ENCODE measurements at regions not wholly inside any gene's neighbourhood (a gene's known extent, or its start where the extent isn't known, plus 50 kb on each side); places are given as distances from the start of the nearest gene placed in this dataset.

DNA sequence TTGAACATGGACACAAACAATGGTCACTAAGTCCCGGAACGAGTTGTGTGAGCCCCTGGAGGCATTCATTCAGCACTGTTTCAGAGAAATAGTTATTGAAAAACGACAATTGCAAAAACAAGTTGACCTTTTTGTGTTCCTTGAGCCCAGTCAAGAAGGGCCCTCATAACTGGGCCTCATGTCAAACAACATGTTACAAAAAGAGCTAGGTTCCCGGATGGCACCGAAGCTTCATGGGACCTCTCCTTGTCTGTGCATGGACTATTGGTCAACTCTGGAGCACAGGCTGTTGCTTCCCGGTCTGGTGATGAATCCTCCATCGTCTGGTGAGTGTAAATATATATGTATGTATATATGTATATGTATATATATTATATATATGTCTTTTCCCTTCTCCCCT lies 176.6 kb downstream of the ALG10 start:
- no peak overlapping the region for H3K4me3 ChIP-seq (ENCODE audit: low read depth, low read length)
- H3K27me3 ChIP-seq (ENCODE audit: control insufficient read depth, insufficient read depth, low read length), result no peaks in the 10 kb centered on the region
- no peak for DNase-seq (ENCODE audit: low read depth)
- no peaks in the 10 kb centered on the region for H3K36me3 ChIP-seq (ENCODE audit: control insufficient read depth, insufficient read depth, low read length)
- TF ChIP-seq, protein P1, sequence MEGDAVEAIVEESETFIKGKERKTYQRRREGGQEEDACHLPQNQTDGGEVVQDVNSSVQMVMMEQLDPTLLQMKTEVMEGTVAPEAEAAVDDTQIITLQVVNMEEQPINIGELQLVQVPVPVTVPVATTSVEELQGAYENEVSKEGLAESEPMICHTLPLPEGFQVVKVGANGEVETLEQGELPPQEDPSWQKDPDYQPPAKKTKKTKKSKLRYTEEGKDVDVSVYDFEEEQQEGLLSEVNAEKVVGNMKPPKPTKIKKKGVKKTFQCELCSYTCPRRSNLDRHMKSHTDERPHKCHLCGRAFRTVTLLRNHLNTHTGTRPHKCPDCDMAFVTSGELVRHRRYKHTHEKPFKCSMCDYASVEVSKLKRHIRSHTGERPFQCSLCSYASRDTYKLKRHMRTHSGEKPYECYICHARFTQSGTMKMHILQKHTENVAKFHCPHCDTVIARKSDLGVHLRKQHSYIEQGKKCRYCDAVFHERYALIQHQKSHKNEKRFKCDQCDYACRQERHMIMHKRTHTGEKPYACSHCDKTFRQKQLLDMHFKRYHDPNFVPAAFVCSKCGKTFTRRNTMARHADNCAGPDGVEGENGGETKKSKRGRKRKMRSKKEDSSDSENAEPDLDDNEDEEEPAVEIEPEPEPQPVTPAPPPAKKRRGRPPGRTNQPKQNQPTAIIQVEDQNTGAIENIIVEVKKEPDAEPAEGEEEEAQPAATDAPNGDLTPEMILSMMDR (IDR thresholded peaks at IDR 0.05; ENCODE audit: insufficient read depth, low read length, severe bottlenecking), result no peak
- no peak for FAIRE-seq

DNA sequence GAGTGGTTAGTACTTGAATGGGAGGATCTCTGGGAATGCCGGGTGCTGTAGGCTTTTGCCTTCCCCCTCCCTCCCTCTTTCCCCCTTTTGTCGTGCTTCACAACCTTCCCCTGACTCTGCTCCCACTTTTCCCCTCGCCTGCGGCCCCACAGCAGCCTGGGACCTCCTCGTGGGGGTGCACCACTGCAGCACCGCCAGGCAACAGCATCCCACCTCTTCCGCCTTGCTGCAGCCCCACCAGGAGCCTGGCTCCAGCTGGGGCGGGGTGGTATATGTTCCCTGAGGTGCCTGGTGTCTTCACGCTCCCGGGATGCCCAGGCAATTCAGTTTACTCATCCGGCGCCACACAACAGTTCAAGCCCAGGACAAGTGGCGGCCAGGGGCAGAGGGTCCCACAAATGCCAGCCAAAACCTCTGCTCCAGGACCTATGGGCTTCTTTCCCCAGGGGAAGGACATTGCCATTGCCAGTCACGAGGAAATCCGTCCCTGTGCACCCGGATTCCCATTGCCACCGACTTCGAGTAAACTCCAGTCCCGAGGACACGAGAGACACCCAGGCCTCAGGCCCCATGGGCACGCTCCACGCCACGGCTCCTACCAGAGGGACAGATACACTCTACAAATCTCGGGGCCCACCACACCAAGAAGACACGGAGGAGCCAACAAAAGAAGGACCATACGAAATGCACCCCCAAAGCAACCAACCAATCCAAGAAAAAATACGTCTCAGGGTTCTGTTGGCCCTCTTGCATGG lies 181.7 kb downstream of the ALG10 start:
- Histone ChIP-seq H3K36me3 (ENCODE audit: control insufficient read depth, insufficient read depth, low read length) (no peaks in the 10 kb centered on the region), H3K27me3 (ENCODE audit: control insufficient read depth, insufficient read depth, low read length) (no peaks in the 10 kb centered on the region), H3K4me3 (ENCODE audit: low read depth, low read length) (no peak overlapping the region)
- TF ChIP-seq, protein P1 (IDR thresholded peaks at IDR 0.05; ENCODE audit: insufficient read depth, low read length, severe bottlenecking), result no peak
- DNase-seq (ENCODE audit: low read depth) (no peak), FAIRE-seq (no peak)

DNA sequence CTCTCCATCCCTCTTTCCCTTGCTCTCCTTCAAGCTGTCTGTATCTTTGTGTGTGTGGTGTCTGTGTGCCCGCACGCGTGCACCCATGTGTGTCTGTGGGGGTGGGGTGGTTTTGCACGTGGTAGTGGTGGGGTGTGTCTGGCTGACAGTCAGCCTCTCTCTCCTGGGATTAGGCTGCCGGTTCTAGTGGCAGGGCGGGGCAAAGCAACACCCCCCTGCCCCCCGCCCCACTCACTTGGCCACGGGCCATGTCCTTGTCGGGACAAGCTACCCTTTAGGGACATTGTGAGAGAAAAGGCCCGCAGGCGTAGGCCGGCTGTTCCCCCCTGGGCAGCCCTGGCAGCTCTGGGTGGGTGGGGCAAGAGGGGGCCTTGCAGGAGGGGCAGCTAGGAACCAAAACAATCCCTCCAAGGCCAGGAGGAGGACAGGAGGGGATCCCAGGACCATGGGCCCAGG lies 182.6 kb downstream of the ALG10 start:
- TF ChIP-seq, protein P1 (IDR thresholded peaks at IDR 0.05; ENCODE audit: insufficient read depth, low read length, severe bottlenecking), result no peak
- FAIRE-seq (no peak), DNase-seq (ENCODE audit: low read depth) (no peak)
- Histone ChIP-seq H3K27me3 (ENCODE audit: control insufficient read depth, insufficient read depth, low read length) (no peaks in the 10 kb centered on the region), H3K36me3 (ENCODE audit: control insufficient read depth, insufficient read depth, low read length) (no peaks in the 10 kb centered on the region), H3K4me3 (ENCODE audit: low read depth, low read length) (no peak overlapping the region)

DNA sequence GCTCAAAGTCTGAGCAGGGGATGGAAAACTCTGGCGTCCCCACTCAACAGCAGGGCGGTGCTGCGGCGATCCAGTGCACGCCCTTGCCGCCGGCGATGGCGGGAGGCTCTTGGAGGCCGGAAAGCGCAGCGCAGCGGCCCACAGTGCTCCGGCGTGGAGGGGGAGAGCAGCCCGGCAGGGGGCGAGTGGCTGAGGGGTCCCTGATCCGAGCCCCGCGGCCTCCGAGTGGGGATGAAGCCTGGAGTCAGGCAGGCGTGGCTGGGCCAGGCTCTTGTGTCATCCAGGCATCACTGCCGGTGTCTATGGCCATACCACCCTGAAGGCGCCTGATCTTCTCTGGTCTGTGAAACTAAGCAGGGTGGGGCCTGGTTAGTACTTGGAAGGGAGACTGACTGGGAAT lies 183.1 kb downstream of the ALG10 start:
- FAIRE-seq, result no peak
- DNase-seq (ENCODE audit: low read depth), result no peak
- no peaks in the 10 kb centered on the region for H3K36me3 ChIP-seq (ENCODE audit: control insufficient read depth, insufficient read depth, low read length)
- no peaks in the 10 kb centered on the region for H3K27me3 ChIP-seq (ENCODE audit: control insufficient read depth, insufficient read depth, low read length)
- H3K4me3 ChIP-seq (ENCODE audit: low read depth, low read length), result no peak overlapping the region
- TF ChIP-seq, protein P1 (IDR thresholded peaks at IDR 0.05; ENCODE audit: insufficient read depth, low read length, severe bottlenecking), result no peak

DNA sequence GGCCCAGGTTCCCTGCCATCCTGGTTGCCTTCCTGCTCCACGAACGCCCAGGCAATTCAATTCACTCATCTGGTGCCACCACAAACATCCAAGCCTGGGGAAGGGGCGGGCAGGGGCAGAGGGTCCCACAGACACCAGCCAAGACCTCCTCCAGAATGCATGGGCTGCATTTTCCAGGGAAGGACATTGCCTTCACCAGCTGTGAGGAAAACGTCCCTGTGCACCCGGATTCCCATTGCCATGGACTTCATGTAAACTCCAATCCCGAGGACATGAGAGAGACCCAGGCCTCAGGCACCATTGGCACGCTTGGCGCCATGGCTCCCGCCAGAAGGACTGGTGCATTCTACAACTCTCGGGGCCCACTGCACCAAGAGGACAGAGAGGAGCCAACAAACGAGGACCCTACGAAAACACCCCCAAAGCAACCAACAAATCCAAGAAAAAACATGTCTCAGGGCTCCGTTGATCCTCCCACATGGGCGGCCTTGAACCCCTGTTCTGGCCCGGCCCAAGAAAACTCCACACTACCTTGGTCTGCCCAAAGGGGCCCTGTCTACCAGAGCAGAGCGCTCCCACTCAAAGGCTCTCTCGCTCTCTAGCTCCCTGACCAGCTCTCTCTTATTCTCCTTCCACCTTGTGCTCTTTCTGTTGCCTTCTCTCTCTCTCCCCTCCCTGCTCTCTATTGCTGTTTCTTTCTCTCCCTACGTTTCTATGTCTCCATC lies 183.9 kb downstream of the ALG10 start:
- DNase-seq (ENCODE audit: low read depth) (no peak), FAIRE-seq (no peak)
- TF ChIP-seq, protein P1 (IDR thresholded peaks at IDR 0.05; ENCODE audit: insufficient read depth, low read length, severe bottlenecking), result no peak
- Histone ChIP-seq H3K36me3 (ENCODE audit: control insufficient read depth, insufficient read depth, low read length) (no peaks in the 10 kb centered on the region), H3K27me3 (ENCODE audit: control insufficient read depth, insufficient read depth, low read length) (no peaks in the 10 kb centered on the region), H3K4me3 (ENCODE audit: low read depth, low read length) (no peak overlapping the region)
